Spleen (tissue), 7 donors: ENCODE measurements at regions not wholly inside any gene's neighbourhood (a gene's known extent, or its start where the extent isn't known, plus 50 kb on each side); places are given as distances from the start of the nearest gene placed in this dataset.

Source experiments
- POLR2A ChIP-seq, 3 donors: fragments of 450-650 bp; IDR thresholded peaks; one replicate each; pipeline ENCODE4 v1.5.1; 2017; ENCODE audit warnings: antibody characterized with exemption in 3 of 3, mild to moderate bottlenecking in 1 of 3
- POLR2AphosphoS5 ChIP-seq, 3 donors: sonication (generic); formaldehyde crosslinking; IDR thresholded peaks; one replicate each; pipeline ENCODE4 v1.5.1; 2017; ENCODE audit warnings: antibody characterized with exemption in 3 of 3
- TF ChIP-seq, protein P1 (sequence below), 11 experiments: fragments of 200-600 bp in 7 of 11; fragments of 450-650 bp in 4 of 11; sonication (generic) in 4 of 11; IDR thresholded peaks in 8 of 11; conservative IDR thresholded peaks in 3 of 11; 1 replicate in 7 of 11; 2 replicates in 4 of 11; pipeline versions ENCODE4 v1.4.0 to v1.8.0; 2016 to 2021; ENCODE audit warnings: antibody characterized with exemption in 11 of 11, inconsistent platforms in 4 of 11, mild to moderate bottlenecking in 1 of 11
- donor health status: DM: no; HTN: no; CAD: no; lungs with moderate emphysema.
- donor health status: DM: no; HTN: no; CAD: no.
- donor health status: DM: no; HTN: no; CAD: no.

DNA sequence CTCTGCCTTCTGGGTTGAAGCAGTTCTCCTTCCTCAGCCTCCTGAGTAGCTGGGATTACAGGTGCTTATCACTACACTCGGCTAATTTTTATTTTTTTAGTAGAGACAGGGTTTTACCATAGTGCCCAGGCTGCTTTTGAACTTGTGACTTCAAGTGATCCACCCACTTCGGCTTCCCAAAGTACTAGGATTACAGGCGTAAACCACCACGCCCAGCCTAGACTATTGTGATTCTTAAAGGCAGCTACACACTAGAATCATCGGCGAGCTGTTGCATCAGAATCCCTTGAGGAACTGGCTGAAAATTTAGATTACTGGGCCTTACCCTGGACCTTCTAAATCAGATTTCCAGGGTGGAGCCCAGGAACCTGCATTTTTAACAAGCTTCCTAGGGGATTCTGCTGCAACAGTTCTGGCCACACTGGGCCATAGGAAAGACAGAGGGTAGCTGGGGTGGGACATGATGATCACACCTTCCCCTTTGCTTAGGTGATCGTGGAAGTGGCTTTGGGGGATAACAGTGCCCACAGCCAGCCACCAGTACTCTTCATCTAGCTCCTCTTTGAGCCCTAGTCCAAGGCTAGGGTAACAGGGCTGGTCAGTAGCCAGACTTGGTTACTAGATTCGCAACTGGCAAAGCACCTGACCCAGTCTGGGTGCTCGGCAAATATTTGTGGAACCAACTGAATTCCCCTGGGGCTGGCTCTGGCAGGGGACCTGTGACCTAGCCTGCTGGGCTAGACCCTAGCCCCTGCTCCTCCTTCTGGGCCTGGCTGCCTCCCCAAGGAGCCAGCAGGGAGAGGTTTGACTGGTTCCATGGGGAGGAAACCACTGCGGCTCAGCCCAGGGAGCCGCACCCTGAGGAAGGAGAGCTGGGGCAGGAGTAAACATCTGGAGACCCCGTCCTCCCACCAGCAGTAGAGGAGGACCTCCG, 67.1 kb upstream of the DUSP5 start:
- TF ChIP-seq POLR2A (IDR thresholded peaks at IDR 0.05) (no peak), POLR2AphosphoS5 (IDR thresholded peaks at IDR 0.05) (no peak)
- TF ChIP-seq, protein P1, sequence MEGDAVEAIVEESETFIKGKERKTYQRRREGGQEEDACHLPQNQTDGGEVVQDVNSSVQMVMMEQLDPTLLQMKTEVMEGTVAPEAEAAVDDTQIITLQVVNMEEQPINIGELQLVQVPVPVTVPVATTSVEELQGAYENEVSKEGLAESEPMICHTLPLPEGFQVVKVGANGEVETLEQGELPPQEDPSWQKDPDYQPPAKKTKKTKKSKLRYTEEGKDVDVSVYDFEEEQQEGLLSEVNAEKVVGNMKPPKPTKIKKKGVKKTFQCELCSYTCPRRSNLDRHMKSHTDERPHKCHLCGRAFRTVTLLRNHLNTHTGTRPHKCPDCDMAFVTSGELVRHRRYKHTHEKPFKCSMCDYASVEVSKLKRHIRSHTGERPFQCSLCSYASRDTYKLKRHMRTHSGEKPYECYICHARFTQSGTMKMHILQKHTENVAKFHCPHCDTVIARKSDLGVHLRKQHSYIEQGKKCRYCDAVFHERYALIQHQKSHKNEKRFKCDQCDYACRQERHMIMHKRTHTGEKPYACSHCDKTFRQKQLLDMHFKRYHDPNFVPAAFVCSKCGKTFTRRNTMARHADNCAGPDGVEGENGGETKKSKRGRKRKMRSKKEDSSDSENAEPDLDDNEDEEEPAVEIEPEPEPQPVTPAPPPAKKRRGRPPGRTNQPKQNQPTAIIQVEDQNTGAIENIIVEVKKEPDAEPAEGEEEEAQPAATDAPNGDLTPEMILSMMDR (IDR thresholded peaks at IDR 0.05 in 8 of 11, conservative IDR thresholded peaks at IDR 0.05 in 3 of 11) = no peak
